ENCODE measurements at regions not wholly inside any gene's neighbourhood (a gene's known extent, or its start where the extent isn't known, plus 50 kb on each side); places are given as distances from the start of the nearest gene placed in this dataset.

GRCh38 chr6:82584194-82584695 lies 220.6 kb downstream of the TPBG start:
- TF ChIP-seq POLR2A (IDR thresholded peaks at IDR 0.05; ENCODE audit: borderline replicate concordance, extremely low read depth, insufficient read depth, insufficient read length) (no peak), EZH2 (IDR thresholded peaks at IDR 0.05) (no peak), ELF1 (IDR thresholded peaks at IDR 0.05; ENCODE audit: borderline replicate concordance, low read depth) (no peak), CEBPB (IDR thresholded peaks at IDR 0.05; ENCODE audit: low read depth) (no peak), YY1 (IDR thresholded peaks at IDR 0.05; ENCODE audit: extremely low read depth, insufficient replicate concordance, low read depth, low read length) (no peak), EGR1 (IDR thresholded peaks at IDR 0.05; ENCODE audit: low read depth) (no peak), REST (IDR thresholded peaks at IDR 0.05; ENCODE audit: low read depth) (no peak), CBX3 (IDR thresholded peaks at IDR 0.05; ENCODE audit: low read depth) (no peak), ZFX (IDR thresholded peaks at IDR 0.05) (no peak), POLR2AphosphoS5 (IDR thresholded peaks at IDR 0.05; ENCODE audit: low read depth, low read length) (no peak), SRF (IDR thresholded peaks at IDR 0.05; ENCODE audit: low read depth) (no peak), SP1 (IDR thresholded peaks at IDR 0.05; ENCODE audit: low read depth) (no peak)
- TF ChIP-seq, protein P1, sequence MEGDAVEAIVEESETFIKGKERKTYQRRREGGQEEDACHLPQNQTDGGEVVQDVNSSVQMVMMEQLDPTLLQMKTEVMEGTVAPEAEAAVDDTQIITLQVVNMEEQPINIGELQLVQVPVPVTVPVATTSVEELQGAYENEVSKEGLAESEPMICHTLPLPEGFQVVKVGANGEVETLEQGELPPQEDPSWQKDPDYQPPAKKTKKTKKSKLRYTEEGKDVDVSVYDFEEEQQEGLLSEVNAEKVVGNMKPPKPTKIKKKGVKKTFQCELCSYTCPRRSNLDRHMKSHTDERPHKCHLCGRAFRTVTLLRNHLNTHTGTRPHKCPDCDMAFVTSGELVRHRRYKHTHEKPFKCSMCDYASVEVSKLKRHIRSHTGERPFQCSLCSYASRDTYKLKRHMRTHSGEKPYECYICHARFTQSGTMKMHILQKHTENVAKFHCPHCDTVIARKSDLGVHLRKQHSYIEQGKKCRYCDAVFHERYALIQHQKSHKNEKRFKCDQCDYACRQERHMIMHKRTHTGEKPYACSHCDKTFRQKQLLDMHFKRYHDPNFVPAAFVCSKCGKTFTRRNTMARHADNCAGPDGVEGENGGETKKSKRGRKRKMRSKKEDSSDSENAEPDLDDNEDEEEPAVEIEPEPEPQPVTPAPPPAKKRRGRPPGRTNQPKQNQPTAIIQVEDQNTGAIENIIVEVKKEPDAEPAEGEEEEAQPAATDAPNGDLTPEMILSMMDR (IDR thresholded peaks at IDR 0.05 in 2 of 3, conservative IDR thresholded peaks at IDR 0.05 in 1 of 3; ENCODE audit: borderline replicate concordance in 1 of 3, insufficient read depth in 1 of 3, low read depth in 2 of 3, low read length in 2 of 3), result no peak
